HUDEP-2 (cell line): ENCODE measurements at regions not wholly inside any gene's neighbourhood (a gene's known extent, or its start where the extent isn't known, plus 50 kb on each side); places are given as distances from the start of the nearest gene placed in this dataset.
"Not testable (repeated sequence)": the region's sequence is repeated elsewhere in the genome, so short reads cannot be mapped to it uniquely, and the experiment has no call there.

ENCODE experiments used
- DNase-seq, 76 experiments: peaks; one replicate each; lab custom pipeline; 2025; ENCODE audit not compliant: unreplicated experiment in 76 of 76; lab: John Stamatoyannopoulos, UW

DNA sequence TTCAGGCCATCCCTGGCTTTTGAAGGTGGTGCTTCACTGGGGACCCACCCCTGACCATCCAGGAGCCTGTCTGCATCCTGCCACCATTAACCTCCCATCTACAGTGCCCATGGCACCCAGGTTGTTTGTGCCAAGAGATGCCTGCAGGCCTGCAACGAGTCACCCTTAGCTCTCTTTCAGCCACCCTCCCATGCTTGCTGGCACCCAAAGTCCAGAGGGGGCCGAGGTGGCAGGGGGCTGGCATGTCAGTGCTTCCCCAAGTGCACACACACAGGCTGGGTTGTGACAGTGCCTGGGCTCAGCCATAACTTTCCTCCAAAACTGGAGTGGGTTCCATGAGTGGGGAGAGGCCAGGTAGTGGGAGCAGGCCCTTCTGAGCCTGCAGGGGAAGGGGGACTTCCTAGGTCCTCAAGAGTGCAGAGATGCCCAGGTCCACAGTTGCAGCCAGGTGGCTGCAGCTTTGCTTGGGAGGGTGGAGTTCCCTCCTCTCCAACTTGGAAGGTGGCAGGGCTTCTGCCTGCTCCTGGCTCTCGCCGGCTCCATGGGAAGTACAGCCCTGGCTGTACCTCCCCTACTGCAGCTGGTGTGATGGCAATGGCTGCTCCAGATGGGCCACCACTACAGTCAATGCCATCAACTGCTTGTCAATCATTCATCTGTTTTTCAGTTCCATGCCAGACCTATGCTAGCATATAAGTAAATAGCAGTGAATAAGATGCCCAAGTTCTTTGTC lies 235.9 kb upstream of the GIMD1 start:
- no peak for DNase-seq

- no peak for DNase-seq
Observed at GRCh38 chr4:106603471-106603870, 234.9 kb upstream of the GIMD1 start.

DNA sequence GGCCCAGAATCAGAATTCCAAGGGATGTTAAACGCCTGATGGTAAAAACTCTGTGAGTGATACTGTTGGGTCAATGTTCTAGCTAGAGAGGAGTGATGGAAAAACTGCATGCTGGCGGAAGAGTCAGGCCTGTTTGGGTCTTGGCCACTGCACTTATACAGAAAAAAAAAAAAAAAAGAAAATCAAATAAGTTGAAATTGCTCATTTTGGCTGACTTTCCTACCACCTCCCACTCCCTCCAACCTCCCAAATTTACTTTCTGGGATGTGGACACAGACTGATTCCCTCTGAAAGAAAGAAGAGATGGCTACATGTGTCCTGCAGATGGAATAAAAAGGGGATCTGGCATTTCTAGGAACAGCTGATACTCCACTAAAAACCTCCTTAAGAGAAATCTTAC lies 234.1 kb upstream of the GIMD1 start:
- DNase-seq: no peak

- no peak for DNase-seq
Observed at GRCh38 chr4:106601519-106601918, 232.9 kb upstream of the GIMD1 start.

DNA sequence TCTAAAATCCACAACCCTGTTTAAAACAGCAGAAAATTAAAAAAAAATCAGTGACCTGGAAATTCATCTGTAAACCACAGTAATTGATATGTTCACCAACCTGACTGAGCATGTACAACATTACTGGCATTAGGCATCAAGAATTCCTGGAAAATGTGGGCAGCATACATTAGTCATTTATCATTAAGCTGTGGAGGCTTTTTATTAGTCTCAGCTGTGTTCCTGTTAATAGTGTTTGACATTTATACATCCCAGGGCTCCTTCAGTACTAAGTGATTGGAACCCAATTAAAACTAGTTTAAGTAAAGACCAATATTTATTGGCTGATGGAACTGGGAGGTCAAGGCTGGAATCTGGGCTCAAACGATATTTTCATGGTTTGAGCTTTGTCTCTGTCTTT lies 227.3 kb upstream of the GIMD1 start:
- DNase-seq: no peak

DNA sequence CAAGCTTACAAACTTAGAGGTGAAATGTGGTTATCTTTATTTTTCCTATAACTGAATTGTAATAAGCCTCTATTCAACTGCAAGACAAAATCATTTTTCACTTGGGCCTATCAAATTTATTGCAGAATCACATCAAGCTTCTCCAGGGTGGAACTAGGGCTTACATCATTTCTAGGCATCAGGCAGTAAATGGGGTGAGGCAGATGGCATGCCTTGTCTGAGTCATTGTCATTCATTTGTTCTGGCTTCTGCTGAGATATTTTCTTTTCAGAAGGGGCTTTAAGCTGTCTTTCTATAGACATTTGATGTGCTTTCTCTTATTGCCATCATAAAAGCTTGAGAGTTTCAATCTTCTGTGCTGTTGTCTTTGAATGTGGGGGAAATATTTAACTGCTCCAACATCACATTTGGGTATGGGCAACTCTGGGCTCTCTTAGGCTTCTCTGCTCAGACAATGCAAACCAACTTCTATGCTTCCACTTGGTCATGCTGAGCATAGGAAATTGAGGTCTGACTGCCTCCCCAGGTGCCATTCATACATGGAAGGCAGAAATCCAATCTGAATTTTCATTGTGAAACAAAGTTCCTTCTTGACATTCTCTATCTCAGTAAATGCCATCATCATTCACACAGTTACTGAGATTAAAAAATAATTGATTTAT lies 225.8 kb upstream of the GIMD1 start:
- no peak for DNase-seq

DNA sequence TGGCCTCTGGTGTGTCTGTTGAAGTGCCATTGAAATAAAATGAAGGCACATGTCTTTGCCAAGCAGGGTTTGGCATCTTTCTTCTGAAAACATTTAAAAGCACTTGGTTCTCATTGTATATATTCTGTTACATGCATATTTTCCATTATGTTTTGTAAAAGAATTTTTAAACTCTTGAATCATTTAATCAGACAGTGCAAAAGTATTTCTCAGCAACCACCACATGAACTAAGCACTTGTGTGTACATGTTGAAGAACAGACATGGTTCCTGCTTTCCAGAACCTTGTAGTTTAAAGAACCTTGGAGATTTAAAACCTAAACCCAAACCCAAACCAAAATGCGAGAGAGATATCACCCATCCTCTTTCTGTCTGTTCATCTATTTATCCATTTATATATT lies 220.3 kb upstream of the GIMD1 start:
- no peak for DNase-seq

DNA sequence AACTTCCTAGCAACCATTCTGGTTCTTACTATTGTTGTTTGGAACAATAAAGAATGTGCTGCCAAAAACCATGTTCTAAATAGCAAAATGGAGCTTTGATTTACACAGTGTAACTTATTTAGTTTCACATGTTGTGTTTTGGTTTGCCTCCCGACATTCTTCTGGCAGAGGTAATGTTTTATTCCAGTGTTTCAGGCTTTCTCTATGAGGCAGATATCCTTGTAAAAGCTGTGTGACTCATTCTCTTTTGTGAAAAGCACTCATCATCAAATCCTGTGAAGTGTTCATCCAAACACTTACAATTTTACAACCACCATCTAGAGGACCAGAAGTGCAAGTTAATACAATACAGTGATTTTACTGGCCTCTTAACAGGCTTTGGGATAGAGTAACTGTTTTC lies 219.0 kb upstream of the GIMD1 start:
- DNase-seq: no peak

GRCh38 chr4:106585915-106586349 lies 217.4 kb upstream of the GIMD1 start:
- DNase-seq: no peak

DNA sequence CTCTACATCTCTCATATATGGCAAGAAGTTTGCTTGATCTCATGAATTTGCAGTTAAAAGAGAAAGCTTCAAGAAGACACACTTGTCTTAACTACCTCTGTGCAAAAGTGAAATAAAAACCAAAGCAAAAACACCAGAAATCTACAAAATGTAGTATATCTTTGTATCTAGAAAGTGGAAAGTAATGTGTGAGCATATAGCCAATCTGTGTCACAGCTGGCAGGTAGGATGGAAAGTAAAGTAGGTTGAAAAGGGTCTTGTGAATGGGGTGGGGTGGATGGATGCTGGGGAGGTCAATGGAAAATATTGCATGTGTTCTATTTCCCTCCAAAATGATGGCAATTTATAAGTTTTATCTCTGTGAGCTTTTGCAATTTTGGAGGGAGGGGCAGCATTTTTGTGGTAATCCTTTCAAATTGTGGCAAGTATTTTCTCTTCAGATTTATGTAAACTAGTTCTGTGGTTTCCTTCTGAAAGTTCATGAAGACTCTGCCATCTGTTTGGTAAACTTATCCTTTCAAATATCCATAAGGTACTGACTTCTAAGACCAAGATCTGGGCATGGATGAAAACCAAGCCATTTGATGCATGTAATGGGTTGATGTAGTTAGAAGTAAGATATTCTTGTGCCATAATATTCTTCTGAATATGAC lies 215.9 kb upstream of the GIMD1 start:
- no peak for DNase-seq

DNA sequence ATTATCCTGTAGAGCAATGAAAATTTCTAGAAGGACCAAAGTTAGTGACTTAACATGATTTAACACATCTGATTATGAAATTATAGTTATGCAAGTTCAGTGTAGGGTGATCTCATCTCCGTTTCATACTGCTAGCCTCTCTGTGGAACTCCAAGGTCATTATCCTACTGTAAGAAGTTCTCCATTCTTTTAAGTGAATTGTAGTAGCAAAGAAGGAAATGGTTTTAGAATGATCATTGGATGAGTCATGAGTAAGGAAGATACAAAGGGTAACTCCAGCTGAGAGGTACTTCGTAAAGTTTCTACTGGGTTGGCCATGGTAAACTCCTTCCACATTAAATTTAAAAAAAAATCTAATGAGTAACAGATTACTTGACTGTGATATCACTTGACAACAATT lies 215.0 kb upstream of the GIMD1 start:
- DNase-seq: no peak

DNA sequence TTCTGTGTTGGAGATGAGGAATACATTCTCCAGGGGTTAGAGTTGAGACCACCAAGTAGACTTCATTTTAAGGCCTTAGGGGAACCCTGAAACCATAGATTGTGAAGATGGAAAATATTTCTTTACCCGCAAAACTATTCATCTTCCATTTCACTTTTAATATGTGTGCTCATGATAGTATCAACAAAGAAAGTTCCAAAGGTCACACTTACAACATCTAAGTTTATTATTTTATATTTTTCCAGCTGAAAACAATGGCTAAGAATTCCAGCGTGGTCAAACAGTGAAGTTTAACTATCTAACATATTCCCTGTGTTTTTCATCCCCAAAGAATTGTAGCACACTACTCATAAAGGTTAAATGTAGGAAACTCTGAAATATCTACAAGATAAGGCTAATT lies 214.5 kb upstream of the GIMD1 start:
- no peak for DNase-seq

DNA sequence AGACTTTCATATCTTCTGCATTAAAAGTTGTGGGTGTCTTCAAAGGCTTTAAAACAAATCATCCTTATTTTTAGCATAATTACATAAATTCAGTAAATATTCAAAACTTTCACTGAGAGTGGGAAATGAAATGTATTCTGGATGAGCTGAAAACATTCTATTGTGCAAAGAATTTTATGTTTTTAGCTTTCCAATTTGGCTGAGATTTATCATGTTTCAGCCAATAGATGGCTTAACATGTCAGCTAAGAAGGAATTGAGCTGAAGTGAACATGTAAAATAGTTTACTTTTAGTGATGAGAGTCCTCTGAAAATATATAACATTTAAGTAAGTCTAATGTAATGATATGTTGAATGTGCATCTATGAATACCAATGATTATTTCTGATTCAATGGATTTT lies 213.5 kb upstream of the GIMD1 start:
- no peak for DNase-seq

GRCh38 chr4:106579236-106579635 lies 210.7 kb upstream of the GIMD1 start:
- DNase-seq: no peak

DNA sequence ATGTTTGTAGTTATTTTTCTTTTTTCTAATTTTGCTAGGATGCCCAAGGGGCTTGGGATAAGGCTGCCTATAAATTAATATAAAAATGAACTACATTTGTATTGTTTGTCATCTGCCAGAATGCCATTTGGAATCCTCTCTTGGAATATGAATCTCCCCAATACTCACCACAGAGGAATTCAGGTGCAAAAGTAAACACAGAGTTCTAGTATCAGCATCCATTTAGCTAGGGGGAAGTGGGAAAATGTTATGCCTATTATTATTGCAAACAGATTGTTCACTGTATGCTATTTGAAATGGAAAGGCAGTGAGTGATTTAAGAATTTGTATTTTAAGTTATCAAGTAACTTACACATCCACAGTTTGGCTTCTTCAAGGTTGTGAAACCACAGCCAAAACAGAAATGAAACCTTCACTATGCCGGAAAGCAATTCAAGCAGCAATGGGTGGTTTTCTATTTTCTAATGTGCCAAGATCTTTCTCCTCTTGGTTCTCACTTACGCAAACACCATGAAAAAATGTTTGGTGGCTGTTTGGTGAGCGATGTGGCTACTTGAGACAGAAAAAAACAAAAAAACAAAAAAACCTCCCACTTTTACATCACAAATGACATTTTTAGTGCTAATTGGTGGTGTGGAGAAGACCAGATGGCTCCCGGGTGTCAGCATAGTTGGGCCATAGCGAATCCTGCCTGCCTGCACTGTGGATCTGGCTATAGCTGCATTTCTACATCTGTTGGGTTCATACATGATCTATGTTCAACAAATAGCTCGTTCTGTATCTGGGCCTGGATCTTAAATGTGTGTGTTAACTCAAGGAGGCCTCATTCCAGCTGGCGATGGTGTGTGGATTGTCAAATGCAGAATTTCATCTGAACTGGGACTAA lies 200.8 kb upstream of the GIMD1 start:
- DNase-seq: no peak

- no peak for DNase-seq
Observed at GRCh38 chr4:106565727-106566126, 197.1 kb upstream of the GIMD1 start.

- not testable (repeated sequence) for DNase-seq
Observed at GRCh38 chr4:106563637-106564036, 195.1 kb upstream of the GIMD1 start.

GRCh38 chr4:106551724-106552123 lies 183.1 kb upstream of the GIMD1 start:
- no peak for DNase-seq

DNA sequence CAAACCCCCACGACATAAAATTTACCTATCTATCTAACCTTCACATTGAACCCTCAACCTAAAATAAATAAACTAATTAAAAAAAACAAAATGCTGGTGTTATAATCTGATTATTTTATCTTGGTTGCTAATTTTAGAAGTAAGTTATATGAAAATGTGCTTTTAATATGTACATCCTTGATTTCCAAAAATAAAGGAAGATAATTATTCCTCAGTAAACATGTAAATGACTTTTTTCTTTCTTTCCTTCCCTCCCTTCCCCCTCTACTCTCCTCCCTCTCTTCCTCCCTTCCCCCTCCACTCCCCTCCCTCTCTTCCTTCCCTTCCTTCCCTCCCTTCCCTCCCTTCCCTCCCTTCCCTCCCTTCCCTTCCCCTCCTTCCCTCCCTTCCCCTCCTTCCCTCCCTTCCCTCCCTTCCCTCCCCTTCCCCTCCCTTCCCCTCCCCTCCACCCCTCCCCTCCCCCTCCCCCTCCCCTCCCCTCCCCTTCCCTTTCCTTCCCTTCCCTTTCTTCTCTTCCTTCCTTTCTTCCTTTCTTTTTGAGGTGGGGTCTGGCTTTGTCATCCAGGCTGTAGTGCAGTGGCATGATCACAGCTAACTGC lies 180.0 kb upstream of the GIMD1 start:
- DNase-seq: no peak

DNA sequence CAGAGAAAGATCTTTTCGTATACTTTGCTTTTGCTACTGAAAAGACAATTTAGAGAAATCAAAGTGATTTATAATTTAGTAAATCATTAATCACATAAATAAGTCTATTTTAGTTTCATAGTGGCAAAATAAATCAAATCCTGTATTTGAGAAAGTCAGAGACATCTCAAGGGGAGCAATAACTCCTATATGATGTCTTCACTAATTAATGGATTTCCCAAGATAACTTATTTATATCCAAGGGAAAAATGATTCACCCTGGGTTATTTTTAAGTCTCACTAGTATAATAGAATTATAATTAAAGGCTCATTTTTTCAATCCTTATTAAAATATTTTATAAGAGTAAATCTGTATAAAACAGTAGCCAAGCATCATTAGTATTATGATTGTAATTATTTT lies 177.8 kb upstream of the GIMD1 start:
- DNase-seq: no peak

GRCh38 chr4:106542609-106543008 lies 174.0 kb upstream of the GIMD1 start:
- DNase-seq: not testable (repeated sequence)
